ENCODE measurements at regions not wholly inside any gene's neighbourhood (a gene's known extent, or its start where the extent isn't known, plus 50 kb on each side); places are given as distances from the start of the nearest gene placed in this dataset.

GRCh38 chr7:88395715-88396114 lies 89.0 kb upstream of the STEAP4 start:
- H3K9me3 Mint-ChIP-seq, result no peaks in the 10 kb centered on the region
- no peak overlapping the region for H2BK20ac ChIP-seq (ENCODE audit: low read depth, low read length, poor library complexity, severe bottlenecking)

More at GRCh38 chr7:88395715-88396114, 89.0 kb upstream of the STEAP4 start:
- Histone ChIP-seq H3K14ac (ENCODE audit: insufficient read depth, low read length) (no peak overlapping the region), H3K79me1 (ENCODE audit: insufficient read depth, low read depth, low read length, poor library complexity, severe bottlenecking) (no peaks in the 10 kb centered on the region), H3K4me1 (ENCODE audit: insufficient read depth, low read length) (no peaks in the 10 kb centered on the region), H2BK5ac (ENCODE audit: insufficient read length, low read length) (no peak overlapping the region), H3K27ac (ENCODE audit: insufficient read length, low read depth, low read length) (no peak overlapping the region), H3K79me2 (ENCODE audit: insufficient read depth, low read length) (no peaks in the 10 kb centered on the region), H4K91ac (ENCODE audit: insufficient read length, low read depth, low read length) (no peak overlapping the region), H3K27me3 (ENCODE audit: insufficient read depth, low read length) (no peaks in the 10 kb centered on the region), H4K20me1 (ENCODE audit: control insufficient read depth, insufficient read depth, insufficient read length) (no peaks in the 10 kb centered on the region), H3K9me3 (ENCODE audit: control insufficient read depth, low read depth, low read length) (no peaks in the 10 kb centered on the region), H3K9ac (ENCODE audit: extremely low read depth, insufficient read length, low read length) (no peak overlapping the region), H3K18ac (ENCODE audit: insufficient read length, low read depth, low read length) (no peak overlapping the region), H2BK120ac (ENCODE audit: low read depth, low read length, poor library complexity, severe bottlenecking) (no peak overlapping the region), H4K8ac (replicated peaks; ENCODE audit: insufficient read length, low read depth, low read length) (no peak overlapping the region), H2AFZ (ENCODE audit: low read length) (no peak overlapping the region), H3K4ac (ENCODE audit: low read depth, low read length) (no peak overlapping the region), H2AK5ac (ENCODE audit: insufficient read length, low read length) (no peak overlapping the region), H4K5ac (ENCODE audit: insufficient read length, low read depth, low read length) (no peak overlapping the region), H3K23me2 (ENCODE audit: insufficient read length, low read depth, low read length, poor library complexity, severe bottlenecking) (no peaks in the 10 kb centered on the region), H3K56ac (ENCODE audit: insufficient read length, low read depth, low read length) (no peak overlapping the region), H3K4me2 (ENCODE audit: insufficient read depth, insufficient read length, low read length) (no peak overlapping the region), H2BK12ac (ENCODE audit: insufficient read length, low read depth, low read length) (no peak overlapping the region), H3T11ph (ENCODE audit: low read length) (no peak overlapping the region), H2BK15ac (ENCODE audit: low read depth, low read length) (no peak overlapping the region), H3K23ac (ENCODE audit: insufficient read length, low read depth, low read length) (no peak overlapping the region)
- no peak overlapping the region for H3K4me3 Mint-ChIP-seq
- no peak for DNase-seq
- no peak overlapping the region for H3K27ac Mint-ChIP-seq
- no peaks in the 10 kb centered on the region for H3K36me3 Mint-ChIP-seq (ENCODE audit: insufficient read depth in 1 of 3, low read depth in 3 of 3)
- no CpG with 5 or more reads among the region's 4 CpGs for WGBS (ENCODE audit: extremely low coverage, insufficient read length, low lambda C conversion rate)
- peaks cover 9% of the 10 kb centered on the region in 2 experiments for H3K4me1 Mint-ChIP-seq
- no peaks in the 10 kb centered on the region; the same call in 1 of the 2 replicates for H3K27me3 Mint-ChIP-seq (ENCODE audit: low read depth)
- TF ChIP-seq CTCF (conservative IDR thresholded peaks at IDR 0.05), result no peak
